GM10847 (cell line): ENCODE measurements at regions not wholly inside any gene's neighbourhood (a gene's known extent, or its start where the extent isn't known, plus 50 kb on each side); places are given as distances from the start of the nearest gene placed in this dataset.
A peak's percentile ranks its signal among the peaks of the same experiment; 100 is the strongest.

ENCODE experiments used
- POLR2A ChIP-seq: IDR thresholded peaks from 2 replicates; pipeline ENCODE4 v1.6.1; 2011; ENCODE audit not compliant: insufficient read length; ENCODE audit errors: extremely low read depth

- no peak for TF ChIP-seq POLR2A
Measured at GRCh38 chr7:25953859-25954258, 198.1 kb upstream of the NFE2L3 start.

GRCh38 chr7:25954395-25954794 lies 197.6 kb upstream of the NFE2L3 start:
- TF ChIP-seq POLR2A = no peak

- no peak for TF ChIP-seq POLR2A
Measured at GRCh38 chr7:25959168-25959734, 192.7 kb upstream of the NFE2L3 start.

- TF ChIP-seq POLR2A = no peak
Measured at GRCh38 chr7:25963733-25964132, 188.3 kb upstream of the NFE2L3 start.

GRCh38 chr7:25964483-25964991 lies 187.5 kb upstream of the NFE2L3 start:
- TF ChIP-seq POLR2A = no peak

- TF ChIP-seq POLR2A = no peak
Measured at GRCh38 chr7:25965405-25966123, 186.4 kb upstream of the NFE2L3 start.

GRCh38 chr7:25966469-25966868 lies 185.5 kb upstream of the NFE2L3 start:
- TF ChIP-seq POLR2A = no peak

GRCh38 chr7:25967278-25968204 lies 184.5 kb upstream of the NFE2L3 start:
- no peak for TF ChIP-seq POLR2A

- peak; percentile 25 for TF ChIP-seq POLR2A
Measured at GRCh38 chr7:25968205-25968993, 183.6 kb upstream of the NFE2L3 start.

GRCh38 chr7:25970356-25970755 lies 181.6 kb upstream of the NFE2L3 start:
- no peak for TF ChIP-seq POLR2A

- no peak for TF ChIP-seq POLR2A
Measured at GRCh38 chr7:25970911-25971310, 181.1 kb upstream of the NFE2L3 start.

- TF ChIP-seq POLR2A = no peak
Measured at GRCh38 chr7:25976630-25977029, 175.4 kb upstream of the NFE2L3 start.

GRCh38 chr7:25978466-25978865 lies 173.5 kb upstream of the NFE2L3 start:
- TF ChIP-seq POLR2A = no peak

GRCh38 chr7:25979605-25980004 lies 172.4 kb upstream of the NFE2L3 start:
- no peak for TF ChIP-seq POLR2A

- TF ChIP-seq POLR2A = no peak
Measured at GRCh38 chr7:25982684-25983083, 169.3 kb upstream of the NFE2L3 start.
